ENCODE measurements at regions not wholly inside any gene's neighbourhood (a gene's known extent, or its start where the extent isn't known, plus 50 kb on each side); places are given as distances from the start of the nearest gene placed in this dataset.

GRCh38 chr11:44445500-44446365, 119.7 kb upstream of the CD82 start:
- in situ Hi-C loops (cut with HindIII; ENCODE audit: low sequenced_read_pairs) = no loop called here
- peak; percentile 47 for DNase-seq (ENCODE audit: low spot score)

GRCh38 chr11:44446366-44446762, 119.1 kb upstream of the CD82 start:
- in situ Hi-C loops (cut with HindIII; ENCODE audit: low sequenced_read_pairs) = no loop called here

DNA sequence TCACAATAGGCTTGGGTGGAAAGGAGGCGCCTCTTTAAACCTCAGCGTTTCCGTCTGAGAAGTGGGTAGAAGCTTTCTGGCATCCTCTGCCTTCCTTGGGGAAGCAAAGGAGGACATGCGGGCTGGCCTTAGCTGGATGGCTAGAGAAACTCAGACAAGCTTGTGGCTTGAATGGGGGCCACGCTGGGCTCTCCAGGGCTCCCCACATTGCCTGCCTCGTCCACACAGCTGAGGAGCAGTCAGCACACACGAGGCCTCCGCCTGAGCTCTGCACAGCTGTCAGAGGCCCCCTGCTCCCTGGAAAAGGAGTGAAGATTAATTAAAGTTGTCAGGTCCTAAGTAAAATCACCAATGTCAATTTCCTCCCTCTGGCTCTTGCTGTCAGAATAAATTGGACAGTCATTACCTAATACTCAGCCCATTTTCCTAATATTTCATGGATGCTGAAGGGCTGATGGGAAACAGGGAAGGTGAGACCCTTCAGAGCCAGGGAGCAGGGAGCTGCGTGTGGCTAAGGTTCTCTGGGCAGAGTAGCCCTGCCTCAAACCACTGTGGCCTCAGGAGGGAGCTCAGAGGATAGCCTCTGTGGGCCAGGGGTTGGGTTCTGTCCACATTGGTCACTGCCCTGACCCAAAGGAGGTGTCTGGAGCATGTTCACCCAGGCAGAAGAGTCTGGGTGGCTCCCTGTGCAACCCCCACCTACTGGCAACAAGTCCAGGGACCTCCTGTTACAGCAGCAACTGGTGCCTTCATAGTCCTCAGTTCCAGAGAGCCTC, 118.3 kb upstream of the CD82 start:
- no peak for DNase-seq (ENCODE audit: low spot score)
- in situ Hi-C loops (cut with HindIII; ENCODE audit: low sequenced_read_pairs) = no loop called here

More at GRCh38 chr11:44446366-44446762, 119.1 kb upstream of the CD82 start:
- DNase-seq (ENCODE audit: low spot score) = peak; percentile 28

DNA sequence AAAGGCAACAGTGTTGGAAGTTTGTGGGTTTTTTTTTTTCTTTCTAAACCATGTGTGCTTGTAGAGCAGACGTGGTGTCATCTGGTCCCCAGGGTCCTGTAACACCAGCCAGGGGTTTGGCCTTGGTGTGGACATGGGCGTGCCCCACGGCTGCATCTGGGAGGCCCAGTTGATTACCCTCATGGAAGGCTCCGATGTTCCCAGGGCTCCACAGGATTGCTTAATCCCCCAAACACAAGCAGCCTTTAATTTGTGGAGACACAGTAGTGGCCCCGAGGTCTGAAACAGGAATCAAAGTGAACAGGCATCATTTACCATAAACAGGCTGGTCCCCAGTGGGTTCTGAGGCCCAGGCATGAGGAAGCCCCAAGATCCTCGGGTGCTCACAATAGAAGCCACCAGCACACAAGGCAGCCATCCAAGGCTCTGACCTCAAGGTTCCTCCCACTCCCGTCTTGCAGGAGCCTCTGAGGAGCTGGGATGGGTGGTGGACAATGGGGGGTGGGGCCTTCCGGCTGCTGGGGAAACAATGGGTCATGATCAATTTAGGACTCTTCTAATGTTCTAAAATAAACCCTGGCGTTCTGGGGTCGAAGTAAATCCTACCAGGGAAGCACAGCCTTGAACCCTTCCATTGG, 115.0 kb upstream of the CD82 start:
- in situ Hi-C loops (cut with HindIII; ENCODE audit: low sequenced_read_pairs) = no loop called here
- no peak for DNase-seq (ENCODE audit: low spot score)

- DNase-seq (ENCODE audit: low spot score) = no peak
- in situ Hi-C loops (cut with HindIII; ENCODE audit: low sequenced_read_pairs) = no loop called here
Observed at GRCh38 chr11:44451706-44452105, 113.8 kb upstream of the CD82 start.

- in situ Hi-C loops (cut with HindIII; ENCODE audit: low sequenced_read_pairs) = no loop called here
- DNase-seq (ENCODE audit: low spot score) = no peak
Observed at GRCh38 chr11:44452827-44453572, 112.5 kb upstream of the CD82 start.

DNA sequence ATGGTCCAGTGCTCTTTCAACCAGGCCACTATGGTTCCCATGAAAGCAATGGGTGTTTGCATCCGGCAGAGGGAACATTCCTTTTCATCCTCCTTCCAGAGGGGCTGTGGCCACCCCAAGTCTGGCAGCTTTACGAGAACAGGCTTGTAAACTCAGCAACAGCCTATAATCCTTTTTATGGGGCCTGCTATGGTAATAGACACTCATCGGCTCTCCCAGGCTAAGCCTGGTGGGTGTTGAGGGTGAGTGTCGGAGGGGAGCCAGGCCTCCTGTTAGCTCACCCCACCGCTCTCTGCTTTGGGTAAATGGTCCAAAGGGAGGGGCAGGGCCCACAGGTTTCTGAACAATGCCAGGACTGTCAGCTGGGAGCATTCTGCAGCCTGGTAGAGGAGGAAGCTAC, 111.6 kb upstream of the CD82 start:
- DNase-seq (ENCODE audit: low spot score) = no peak
- in situ Hi-C loops (cut with HindIII; ENCODE audit: low sequenced_read_pairs) = no loop called here

GRCh38 chr11:44454666-44455065, 110.8 kb upstream of the CD82 start:
- DNase-seq (ENCODE audit: low spot score) = no peak

DNA sequence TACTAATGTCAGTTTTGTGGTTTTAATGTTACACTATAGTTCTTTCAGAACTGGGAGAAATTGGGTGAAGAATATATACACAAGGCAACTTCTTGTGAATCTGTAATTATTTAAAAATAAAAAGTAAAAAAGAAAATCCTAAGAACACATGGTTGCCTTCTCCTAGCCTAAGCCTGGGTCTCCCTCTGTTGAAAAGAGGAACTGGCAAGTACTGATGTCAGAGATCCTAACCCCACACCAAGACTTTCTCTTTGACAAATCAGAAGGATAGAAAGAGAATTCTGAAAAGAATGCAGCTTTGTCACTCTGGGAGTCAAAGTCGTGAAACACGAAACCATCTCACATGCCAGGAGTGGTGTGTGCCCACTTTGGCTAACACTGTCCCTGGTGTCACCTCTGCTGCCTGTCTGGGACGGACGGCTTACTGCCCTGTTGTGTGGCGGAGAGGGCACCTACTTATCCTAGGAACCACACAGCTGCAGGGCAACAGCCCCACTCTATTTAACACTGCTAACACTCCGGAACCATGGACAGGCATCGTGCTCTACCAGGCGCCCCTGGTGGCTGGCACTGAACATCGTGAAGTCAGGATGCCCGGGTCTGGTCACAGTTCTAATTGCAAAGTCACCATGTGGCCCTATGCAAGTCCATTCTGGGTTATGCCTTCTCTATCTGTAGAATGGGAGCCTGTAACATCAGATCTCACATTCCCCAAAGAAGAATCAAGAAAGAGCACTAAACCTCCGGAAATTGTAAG, 108.7 kb upstream of the CD82 start:
- DNase-seq (ENCODE audit: low spot score) = no peak
- in situ Hi-C loops (cut with HindIII; ENCODE audit: low sequenced_read_pairs) = no loop called here

More at GRCh38 chr11:44454666-44455065, 110.8 kb upstream of the CD82 start:
- in situ Hi-C loops (cut with HindIII; ENCODE audit: low sequenced_read_pairs) = no loop called here

- in situ Hi-C loops (cut with HindIII; ENCODE audit: low sequenced_read_pairs) = no loop called here
- no peak for DNase-seq (ENCODE audit: low spot score)
Observed at GRCh38 chr11:44457862-44458261, 107.6 kb upstream of the CD82 start.

GRCh38 chr11:44463751-44464150, 101.7 kb upstream of the CD82 start:
- in situ Hi-C loops (cut with HindIII; ENCODE audit: low sequenced_read_pairs) = no loop called here
- DNase-seq (ENCODE audit: low spot score) = no peak

DNA sequence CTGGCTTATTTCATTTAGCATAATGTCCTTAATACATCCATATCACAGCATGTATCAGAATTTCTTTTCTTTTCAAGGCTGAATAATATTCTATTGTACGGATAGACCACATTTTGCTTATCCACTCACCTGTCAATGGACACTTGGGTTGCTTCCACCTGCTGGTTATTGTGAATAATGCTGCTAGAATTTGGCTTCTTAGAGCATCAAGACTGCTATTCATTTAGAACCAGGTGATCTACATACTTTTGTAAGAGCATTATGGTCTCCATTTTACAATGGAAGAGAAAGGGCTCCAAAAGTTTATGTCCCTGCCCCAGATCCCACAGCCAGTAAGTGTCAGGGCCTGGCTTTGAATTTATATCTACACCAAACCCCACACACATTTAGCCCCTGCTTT, 100.7 kb upstream of the CD82 start:
- DNase-seq (ENCODE audit: low spot score) = peak; percentile 38
- in situ Hi-C loops (cut with HindIII; ENCODE audit: low sequenced_read_pairs) = no loop called here

DNA sequence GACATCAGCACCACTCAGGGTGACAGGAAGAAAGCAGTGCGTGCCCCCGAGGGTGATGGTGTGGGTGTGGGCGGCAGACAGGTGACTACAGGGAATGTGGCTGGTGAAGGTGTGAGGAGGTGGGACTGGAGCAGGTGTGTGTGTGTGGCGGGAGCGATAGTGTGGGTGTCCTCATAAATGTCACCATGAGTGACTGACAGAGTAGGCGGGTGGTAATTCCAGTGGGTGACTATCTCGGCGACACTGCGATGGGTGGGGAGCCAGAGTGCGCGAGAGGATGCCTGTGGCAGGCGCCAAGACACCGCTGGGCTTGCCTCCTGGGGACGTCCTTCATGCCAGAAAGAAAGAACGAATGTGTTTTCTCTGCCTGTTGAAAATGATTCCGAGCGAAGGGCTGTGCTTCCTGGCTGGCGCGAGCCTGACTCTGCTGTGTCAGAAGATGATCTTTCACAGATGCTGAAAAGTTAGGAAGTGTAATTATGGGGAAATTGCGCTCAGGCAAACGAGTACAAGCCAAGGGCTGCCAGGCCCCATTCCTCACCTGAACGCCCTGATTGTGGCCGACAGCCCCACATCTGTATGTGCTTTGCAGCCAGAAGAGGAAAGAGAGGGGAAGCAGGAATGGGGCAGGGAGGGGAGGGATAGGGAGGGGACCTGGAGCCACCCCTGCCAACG, 98.8 kb upstream of the CD82 start:
- no peak for DNase-seq (ENCODE audit: low spot score)
- in situ Hi-C loops (cut with HindIII; ENCODE audit: low sequenced_read_pairs) = no loop called here

DNA sequence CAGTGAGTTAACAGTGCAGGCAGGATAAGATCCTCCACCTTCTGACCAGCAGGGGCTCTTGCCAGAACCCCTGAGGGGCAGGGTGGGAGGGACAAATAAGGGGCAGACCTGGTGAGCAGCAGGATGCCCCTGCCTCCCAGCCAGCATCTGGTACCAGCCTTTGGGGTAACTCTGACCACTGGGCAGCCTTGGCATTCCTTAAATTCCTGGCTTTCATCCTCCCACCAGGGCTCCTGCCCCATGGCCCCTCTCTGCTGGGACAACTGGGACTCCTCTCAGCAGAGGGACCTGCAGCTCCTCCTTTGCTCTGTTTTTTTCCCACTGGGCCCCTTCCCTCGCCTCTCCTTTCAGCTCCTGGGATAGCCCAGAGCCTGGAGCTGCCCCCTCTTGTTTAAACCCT, 98.0 kb upstream of the CD82 start:
- in situ Hi-C loops (cut with HindIII; ENCODE audit: low sequenced_read_pairs) = no loop called here

DNA sequence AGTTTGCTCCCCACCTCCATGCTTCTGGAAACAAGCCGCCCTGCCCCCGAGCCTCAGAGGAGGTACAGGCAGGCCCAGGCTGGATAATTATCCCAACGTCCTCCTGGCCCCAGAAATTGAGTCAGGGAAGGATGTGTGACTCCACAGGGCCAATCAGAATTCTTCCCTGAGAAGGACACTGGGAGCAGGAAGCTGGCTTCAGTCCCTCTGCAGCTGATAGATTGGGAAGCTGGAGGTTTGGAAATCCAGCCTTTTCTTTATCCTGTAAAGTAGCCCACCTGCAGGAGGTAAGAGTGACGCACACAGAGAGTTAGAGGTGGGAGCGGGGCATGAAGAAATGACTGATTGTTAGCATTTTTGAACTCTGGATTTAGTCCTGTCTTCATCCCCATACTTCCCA, 97.5 kb upstream of the CD82 start:
- no peak for DNase-seq (ENCODE audit: low spot score)
- in situ Hi-C loops (cut with HindIII; ENCODE audit: low sequenced_read_pairs) = no loop called here

More for the DNA sequence above, 98.0 kb upstream of the CD82 start:
- no peak for DNase-seq (ENCODE audit: low spot score)

DNA sequence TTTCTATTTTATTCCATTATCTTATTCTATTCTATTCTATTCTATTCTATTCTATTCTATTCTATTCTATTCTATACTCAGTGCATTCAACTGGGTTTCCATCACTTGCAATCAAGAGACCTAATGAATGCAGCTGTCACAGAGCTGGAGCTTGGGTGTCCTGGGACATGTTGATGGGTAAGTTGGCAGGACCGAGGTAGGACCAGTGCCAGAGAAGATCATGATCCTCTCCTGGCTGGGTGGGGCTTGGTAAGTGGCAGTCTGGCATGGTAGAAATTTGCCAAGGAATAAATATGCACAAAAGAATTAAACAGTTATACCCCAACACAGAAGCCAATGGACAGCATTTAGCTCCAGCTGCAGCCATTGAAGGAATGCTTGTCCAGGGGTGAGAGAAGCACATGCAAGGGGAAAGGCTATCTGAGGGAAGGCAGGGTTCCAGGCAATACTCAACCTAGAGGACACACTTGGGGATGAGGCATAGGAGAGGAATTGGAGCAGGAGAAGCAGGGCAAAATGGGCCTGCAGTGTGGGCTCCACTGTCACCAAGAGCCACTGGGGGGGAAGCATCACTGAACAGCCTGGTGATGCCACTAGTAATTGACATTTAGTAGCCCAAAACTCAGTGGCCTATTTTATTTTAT, 97.0 kb upstream of the CD82 start:
- no peak for DNase-seq (ENCODE audit: low spot score)
- in situ Hi-C loops (cut with HindIII; ENCODE audit: low sequenced_read_pairs) = no loop called here

DNA sequence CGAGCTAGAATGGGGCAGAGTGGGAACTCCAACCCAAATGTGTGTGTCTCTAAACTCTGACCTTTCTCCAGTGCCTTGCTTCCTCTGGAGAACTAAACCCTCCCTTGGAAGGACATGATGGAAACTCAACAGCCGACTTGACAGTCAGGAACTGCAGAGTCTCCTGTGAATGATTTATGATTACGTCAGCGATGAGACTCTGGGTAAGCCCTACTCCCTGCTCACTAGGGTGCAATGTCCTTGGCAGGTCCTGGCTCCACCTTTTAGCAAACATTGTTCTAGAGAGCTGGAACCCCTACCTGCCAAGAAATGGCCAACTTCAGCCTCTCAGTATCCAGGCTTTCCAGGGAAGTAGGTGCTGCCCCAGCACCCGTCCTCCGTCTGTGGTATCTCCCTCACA, 96.1 kb upstream of the CD82 start:
- DNase-seq (ENCODE audit: low spot score) = no peak
- in situ Hi-C loops (cut with HindIII; ENCODE audit: low sequenced_read_pairs) = no loop called here

DNA sequence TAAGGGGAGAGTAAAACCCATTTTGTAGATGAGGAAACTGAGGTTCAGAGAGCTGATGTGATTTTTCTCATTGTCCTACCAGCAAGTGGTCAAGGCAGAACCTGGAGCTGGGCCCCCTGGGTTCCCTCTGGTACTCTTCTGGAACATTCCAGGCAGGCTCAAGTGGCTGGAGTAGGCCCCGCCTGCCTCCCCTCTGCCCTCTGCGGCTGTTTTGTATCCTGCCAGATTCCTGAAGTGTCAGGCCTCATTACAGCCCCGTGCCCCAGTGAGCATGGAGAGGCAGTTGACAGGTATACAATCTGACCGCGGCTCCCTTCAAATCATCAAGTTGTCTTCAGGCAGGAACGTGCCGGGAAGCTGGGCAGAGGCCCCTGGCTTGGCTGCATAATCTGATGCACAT, 94.6 kb upstream of the CD82 start:
- no peak for DNase-seq (ENCODE audit: low spot score)
- in situ Hi-C loops (cut with HindIII; ENCODE audit: low sequenced_read_pairs) = no loop called here
